WI38 (cell line): ENCODE measurements at regions not wholly inside any gene's neighbourhood (a gene's known extent, or its start where the extent isn't known, plus 50 kb on each side); places are given as distances from the start of the nearest gene placed in this dataset.

Experiments
- H3K4me3 ChIP-seq: 2 replicates; pipeline ENCODE4 v1.5.1; 2011; ENCODE audit warnings: low read depth, mild to moderate bottlenecking, control low read depth, low read length
- CTCF ChIP-seq: IDR thresholded peaks from 2 replicates; pipeline ENCODE4 v1.5.1; 2012; ENCODE audit warnings: low read depth, mild to moderate bottlenecking, control low read depth, low read length

- TF ChIP-seq CTCF = no peak
- no peak overlapping the region for H3K4me3 ChIP-seq
Measured at GRCh38 chr4:157590679-157591078, 370.2 kb downstream of the GRIA2 start.

- no peak for TF ChIP-seq CTCF
Measured at GRCh38 chr4:157587681-157588423, 367.3 kb downstream of the GRIA2 start.

GRCh38 chr4:157582141-157582540, 361.6 kb downstream of the GRIA2 start:
- no peak for TF ChIP-seq CTCF

More at GRCh38 chr4:157587681-157588423, 367.3 kb downstream of the GRIA2 start:
- H3K4me3 ChIP-seq = no peak overlapping the region

GRCh38 chr4:157576671-157577217, 356.2 kb downstream of the GRIA2 start:
- H3K4me3 ChIP-seq = no peak overlapping the region
- no peak for TF ChIP-seq CTCF

More at GRCh38 chr4:157582141-157582540, 361.6 kb downstream of the GRIA2 start:
- no peak overlapping the region for H3K4me3 ChIP-seq

- no peak overlapping the region for H3K4me3 ChIP-seq
- no peak for TF ChIP-seq CTCF
Measured at GRCh38 chr4:157575339-157575738, 354.8 kb downstream of the GRIA2 start.

- no peak for TF ChIP-seq CTCF
- no peak overlapping the region for H3K4me3 ChIP-seq
Measured at GRCh38 chr4:157574606-157575005, 354.1 kb downstream of the GRIA2 start.

- H3K4me3 ChIP-seq = no peak overlapping the region
- no peak for TF ChIP-seq CTCF
Measured at GRCh38 chr4:157572951-157573350, 352.4 kb downstream of the GRIA2 start.
